ENCODE measurements at regions not wholly inside any gene's neighbourhood (a gene's known extent, or its start where the extent isn't known, plus 50 kb on each side); places are given as distances from the start of the nearest gene placed in this dataset.

GRCh38 chrX:5528057-5528456 lies 700.6 kb downstream of the NLGN4X start:
- intact Hi-C loops (cut with DNase I; ENCODE audit: low total_unique reads): no loop called here
- no peak overlapping the region for H3K4me3 ChIP-seq (ENCODE audit: low read depth, poor library complexity, severe bottlenecking)
- TF ChIP-seq POLR2A (IDR thresholded peaks at IDR 0.05) (no peak), CTCF (IDR thresholded peaks at IDR 0.05) (no peak)
- 72 to 89% methylated on average over 5 of the region's 5 CpGs for WGBS, 2 donors
- DNase-seq (ENCODE audit: low spot score in 2 of 2): no peak

GRCh38 chrX:5526191-5526590 lies 702.5 kb downstream of the NLGN4X start:
- no peak overlapping the region for H3K4me3 ChIP-seq (ENCODE audit: low read depth, poor library complexity, severe bottlenecking)
- WGBS, 2 donors: 64 to 70% methylated on average over 2 of the region's 2 CpGs
- intact Hi-C loops (cut with DNase I; ENCODE audit: low total_unique reads): no loop called here
- no peak for DNase-seq (ENCODE audit: low spot score in 2 of 2)
- TF ChIP-seq POLR2A (IDR thresholded peaks at IDR 0.05): no peak
- TF ChIP-seq CTCF (IDR thresholded peaks at IDR 0.05): no peak

- no peak for TF ChIP-seq POLR2A (IDR thresholded peaks at IDR 0.05)
- no peak for TF ChIP-seq CTCF (IDR thresholded peaks at IDR 0.05)
- H3K4me3 ChIP-seq (ENCODE audit: low read depth, poor library complexity, severe bottlenecking): no peak overlapping the region
- 44 to 52% methylated on average over 8 of the region's 8 CpGs for WGBS, 2 donors
- intact Hi-C loops (cut with DNase I; ENCODE audit: low total_unique reads): no loop called here
- no peak for DNase-seq (ENCODE audit: low spot score in 2 of 2)
Measured at GRCh38 chrX:5490786-5491563, 737.7 kb downstream of the NLGN4X start.

- intact Hi-C loops (cut with DNase I; ENCODE audit: low total_unique reads): no loop called here
- no peak overlapping the region for H3K4me3 ChIP-seq (ENCODE audit: low read depth, poor library complexity, severe bottlenecking)
- DNase-seq (ENCODE audit: low spot score in 2 of 2): no peak
- WGBS, 2 donors: 89 to 94% methylated on average over 4 of the region's 4 CpGs
- TF ChIP-seq CTCF (IDR thresholded peaks at IDR 0.05): no peak
- TF ChIP-seq POLR2A (IDR thresholded peaks at IDR 0.05): no peak
Measured at GRCh38 chrX:5474282-5474681, 754.4 kb downstream of the NLGN4X start.

- 77 to 79% methylated on average over 6 of the region's 6 CpGs for WGBS, 2 donors
- intact Hi-C loops (cut with DNase I; ENCODE audit: low total_unique reads): no loop called here
- TF ChIP-seq POLR2A (IDR thresholded peaks at IDR 0.05) (no peak), CTCF (IDR thresholded peaks at IDR 0.05) (no peak)
Measured at GRCh38 chrX:5458300-5458842, 770.3 kb downstream of the NLGN4X start.

More at GRCh38 chrX:5458300-5458842, 770.3 kb downstream of the NLGN4X start:
- no peak for DNase-seq (ENCODE audit: low spot score in 2 of 2)
- no peak overlapping the region for H3K4me3 ChIP-seq (ENCODE audit: low read depth, poor library complexity, severe bottlenecking)

Data from lower leg skin (tissue), 4 donors.